H1 (cell line): ENCODE measurements at regions not wholly inside any gene's neighbourhood (a gene's known extent, or its start where the extent isn't known, plus 50 kb on each side); places are given as distances from the start of the nearest gene placed in this dataset.
A peak's percentile ranks its signal among the peaks of the same experiment; 100 is the strongest.

Experiments used
- BRCA1 ChIP-seq: IDR thresholded peaks from 2 replicates; pipeline ENCODE4 v1.6.1; 2012; ENCODE audit warnings: low read depth, low read length, improper control_type of control experiment
- CTCF ChIP-seq, 3 experiments: IDR thresholded peaks; 1 replicate in 2 of 3; 2 replicates in 1 of 3; pipeline versions ENCODE4 v1.5.1 to v1.6.1; 2011; ENCODE audit warnings: low read length in 3 of 3, mild to moderate bottlenecking in 3 of 3, inconsistent platforms in 2 of 3, low read depth in 1 of 3, moderate library complexity in 1 of 3; ENCODE audit not compliant: insufficient read depth in 1 of 3; ENCODE audit errors: control extremely low read depth in 1 of 3
- POLR2A ChIP-seq, 2 experiments: IDR thresholded peaks; 1 replicate in 1 of 2; 2 replicates in 1 of 2; pipeline ENCODE4 v1.6.1; 2011; ENCODE audit warnings: low read depth in 2 of 2, low read length in 2 of 2, mild to moderate bottlenecking in 2 of 2; ENCODE audit errors: control extremely low read depth in 1 of 2
- POLR2AphosphoS5 ChIP-seq: IDR thresholded peaks from 2 replicates; pipeline ENCODE4 v1.6.1; 2011; ENCODE audit warnings: low read depth, low read length
- RBBP5 ChIP-seq: IDR thresholded peaks from 2 replicates; pipeline ENCODE4 v1.7.1; 2012; ENCODE audit warnings: low read depth, mild to moderate bottlenecking, inconsistent platforms, low read length, moderate library complexity, borderline replicate concordance
- RFX5 ChIP-seq: IDR thresholded peaks from 2 replicates; pipeline ENCODE4 v1.6.1; 2011; ENCODE audit warnings: low read depth, low read length, improper control_type of control experiment, borderline replicate concordance
- SUZ12 ChIP-seq: fragments of 200-600 bp; sonication (generic); IDR thresholded peaks from 2 replicates; pipeline ENCODE4 v1.6.1; 2012; ENCODE audit warnings: mild to moderate bottlenecking, inconsistent platforms, low read length, moderate library complexity, mixed read lengths
- USF2 ChIP-seq: IDR thresholded peaks from 2 replicates; pipeline ENCODE4 v1.6.1; 2011; ENCODE audit warnings: low read length, improper control_type of control experiment

DNA sequence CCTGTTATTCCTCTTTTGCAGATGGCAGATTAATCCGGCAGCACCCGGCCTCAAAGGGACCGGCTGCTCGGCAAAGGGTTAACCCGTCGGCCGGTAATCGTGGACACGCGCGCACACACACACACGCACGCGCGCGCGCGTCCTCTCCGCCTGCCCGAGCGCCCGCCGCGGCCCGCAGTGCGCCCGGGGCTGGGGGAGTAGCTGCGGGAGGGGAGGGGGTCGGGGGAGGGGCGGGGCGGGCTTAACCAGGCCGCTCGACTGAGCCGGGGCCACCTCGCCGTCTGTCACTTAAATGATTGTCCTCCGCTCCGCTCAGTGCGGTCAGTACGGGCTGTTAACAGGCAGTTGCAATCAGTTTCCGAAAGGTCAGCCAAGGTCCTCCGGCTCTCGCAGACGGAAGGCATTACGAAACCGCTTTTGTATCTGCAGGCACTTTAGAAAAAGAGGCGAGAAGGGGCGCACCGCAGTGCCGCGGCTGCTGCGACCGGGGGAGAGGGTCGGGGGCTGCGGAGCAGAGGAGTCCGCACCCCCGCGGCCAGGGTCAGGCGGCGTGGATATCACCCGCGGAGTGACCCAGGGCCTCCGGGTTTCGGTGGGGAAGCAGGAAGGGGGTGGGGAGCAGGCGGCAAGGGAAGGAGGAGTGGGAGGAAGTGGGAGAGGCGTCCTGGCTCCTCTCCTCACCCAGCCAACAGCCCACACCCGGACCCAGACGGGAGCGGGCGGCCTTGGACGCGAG lies 57.3 kb upstream of the BCOR start:
- TF ChIP-seq RFX5 (no peak), POLR2AphosphoS5 (peak; percentile 12; the same call in 1 of the 2 replicates), RBBP5 (no peak), USF2 (no peak), CTCF (IDR thresholded peaks at IDR 0.05; ENCODE audit: control extremely low read depth in 1 of 3, insufficient read depth in 1 of 3, low read depth in 1 of 3, low read length in 3 of 3) (no peak), SUZ12 (no peak), POLR2A (IDR thresholded peaks at IDR 0.05; ENCODE audit: control extremely low read depth in 1 of 2, low read depth in 2 of 2, low read length in 2 of 2) (0 out of 3 replicates have a peak, but pooled peaks of 1 of the 2 experiments have one; percentile 15), BRCA1 (no peak)
